DMS53 treated with DMSO at 0.1 percent for 48 hours (cell line): ENCODE measurements at regions not wholly inside any gene's neighbourhood (a gene's known extent, or its start where the extent isn't known, plus 50 kb on each side); places are given as distances from the start of the nearest gene placed in this dataset.
"Not testable (repeated sequence)": the region's sequence is repeated elsewhere in the genome, so short reads cannot be mapped to it uniquely, and the experiment has no call there.

Experiments used
- DNase-seq: peaks from one replicate; lab custom pipeline; 2025; ENCODE audit not compliant: unreplicated experiment; lab: John Stamatoyannopoulos, UW

DNA sequence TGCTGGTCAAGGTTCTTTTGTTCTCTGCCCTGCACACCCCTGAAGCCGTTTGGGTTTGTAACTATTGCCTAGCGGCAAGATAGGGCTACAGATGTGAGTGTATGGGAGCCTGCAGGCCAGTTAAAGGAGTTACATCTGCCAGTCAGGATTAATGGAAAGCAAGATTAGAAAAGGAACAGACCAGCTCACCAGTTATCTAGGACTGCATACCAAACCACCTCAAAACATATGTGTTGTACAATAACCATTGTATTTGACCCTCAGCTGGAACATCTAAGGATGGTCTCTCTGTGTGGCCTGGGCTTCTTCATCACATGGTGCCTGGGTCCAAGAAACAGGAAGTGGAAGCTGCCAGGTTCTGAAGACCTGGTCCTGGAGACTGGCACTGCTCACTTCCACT, 52.5 kb upstream of the FBXO28 start:
- DNase-seq, result no peak

DNA sequence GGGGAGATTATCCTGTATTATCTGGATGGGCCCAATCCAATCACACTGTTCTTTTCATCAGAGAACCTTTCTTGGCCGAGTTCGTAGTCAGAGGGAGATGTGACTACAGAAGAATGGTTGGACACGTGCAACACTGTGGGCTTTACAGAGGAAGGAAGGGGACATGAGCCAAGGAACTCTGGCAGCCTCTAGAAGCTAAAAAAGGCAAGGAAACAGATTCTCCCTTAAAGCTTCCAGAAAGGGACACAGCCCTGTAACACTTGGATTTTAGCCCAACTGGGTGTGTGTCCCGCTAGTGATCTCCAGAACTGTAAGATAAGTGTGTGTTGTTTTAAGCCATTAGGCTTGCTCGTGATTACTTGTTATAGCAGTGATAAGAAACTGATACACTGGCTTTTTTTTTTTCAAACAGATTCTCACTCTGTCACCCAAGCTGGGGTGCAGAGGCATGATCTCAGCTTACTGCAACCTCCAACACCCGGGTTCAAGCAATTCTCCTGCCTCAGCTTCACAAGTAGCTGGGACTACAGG, 53.9 kb upstream of the FBXO28 start:
- DNase-seq, result no peak

GRCh38 chr1:224058303-224058702, 55.6 kb upstream of the FBXO28 start:
- no peak for DNase-seq

DNA sequence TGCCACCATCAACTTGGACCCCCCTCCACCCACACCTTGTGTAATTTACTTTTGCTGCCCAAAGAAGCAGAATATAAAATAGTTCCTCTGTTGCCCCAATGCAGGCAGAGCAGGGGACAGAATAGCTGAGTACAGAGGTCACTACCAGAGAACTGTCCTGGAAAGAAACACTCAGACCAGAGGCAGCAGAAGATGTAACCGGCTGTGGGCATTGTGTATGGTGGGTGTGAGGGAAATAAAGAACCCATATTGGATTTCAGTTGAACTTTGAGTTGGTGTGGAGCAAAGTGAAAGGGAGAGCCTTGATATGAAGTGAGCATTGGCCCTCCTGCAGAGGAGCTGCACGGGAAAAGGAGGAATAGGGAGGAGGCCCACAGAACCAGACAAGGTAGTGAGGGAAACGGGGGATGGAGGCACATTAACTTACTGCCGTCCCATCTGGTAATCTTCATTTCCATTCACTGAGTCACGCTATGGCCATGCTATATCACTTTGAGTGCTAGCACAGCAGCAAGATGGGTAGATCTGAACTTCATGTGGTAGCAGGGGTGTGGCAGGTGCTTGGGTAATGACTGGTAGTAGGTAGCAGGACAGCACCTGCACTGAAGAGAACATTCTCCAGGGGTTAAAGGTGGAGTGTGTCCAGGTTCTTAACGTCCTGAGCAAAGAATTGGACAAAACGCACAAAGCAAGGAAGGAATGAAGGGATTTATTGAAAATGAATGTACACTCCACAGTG, 56.3 kb upstream of the FBXO28 start:
- DNase-seq, result no peak

- no peak for DNase-seq
These were observed 59.3 kb upstream of the FBXO28 start for GRCh38 chr1:224054611-224055010.

DNA sequence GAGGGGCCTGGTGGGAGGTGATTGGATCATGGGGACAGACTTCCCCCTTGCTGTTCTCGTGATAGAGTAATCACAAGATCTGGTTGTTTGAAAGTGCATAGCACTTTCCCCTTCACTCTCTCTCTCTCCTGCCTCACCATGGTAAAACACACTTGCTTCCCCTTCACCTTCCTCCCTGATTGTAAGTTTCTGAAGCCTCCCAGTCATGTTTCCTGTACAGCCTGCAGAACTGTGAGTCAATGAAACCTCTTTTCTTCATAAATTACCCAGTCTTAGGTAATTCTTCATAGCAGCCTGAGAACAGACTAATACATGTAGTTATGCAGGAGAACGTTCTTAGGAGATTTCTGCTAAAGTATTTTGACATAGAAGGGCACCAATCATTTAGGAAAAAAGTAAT, 59.9 kb upstream of the FBXO28 start:
- no peak for DNase-seq

GRCh38 chr1:224053456-224053855, 60.5 kb upstream of the FBXO28 start:
- DNase-seq, result no peak

GRCh38 chr1:224052772-224053171, 61.1 kb upstream of the FBXO28 start:
- peak; percentile 59 for DNase-seq

- not testable (repeated sequence) for DNase-seq
These were observed 62.1 kb upstream of the FBXO28 start for GRCh38 chr1:224051782-224052181.

- DNase-seq, result no peak
These were observed 62.9 kb upstream of the FBXO28 start for GRCh38 chr1:224051086-224051406.

- DNase-seq, result no peak
These were observed 66.4 kb upstream of the FBXO28 start for GRCh38 chr1:224047538-224047937.

GRCh38 chr1:224045556-224045955, 68.4 kb upstream of the FBXO28 start:
- no peak for DNase-seq

DNA sequence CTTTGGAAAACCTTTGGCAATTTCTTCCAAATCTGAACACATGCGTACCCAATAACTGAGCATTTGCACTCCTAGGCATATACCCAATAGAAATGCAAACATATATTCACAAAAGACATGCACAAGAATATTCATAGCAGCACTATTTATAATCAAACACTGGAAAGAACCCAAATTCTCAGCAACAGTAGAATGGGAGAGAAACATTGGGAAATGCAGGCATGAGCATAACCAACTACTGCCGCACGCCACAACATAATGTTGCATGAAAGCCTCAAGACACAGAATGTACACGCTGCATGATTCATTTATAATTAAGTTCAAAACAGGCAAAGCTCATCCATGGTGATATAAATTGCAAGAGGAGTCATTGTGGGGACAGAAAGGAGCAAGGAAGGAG, 69.5 kb upstream of the FBXO28 start:
- DNase-seq, result no peak

- DNase-seq, result peak; percentile 45
These were observed 71.3 kb upstream of the FBXO28 start for GRCh38 chr1:224042557-224043118.

GRCh38 chr1:224041032-224041431, 72.9 kb upstream of the FBXO28 start:
- DNase-seq, result no peak

GRCh38 chr1:224040423-224040822, 73.5 kb upstream of the FBXO28 start:
- not testable (repeated sequence) for DNase-seq

DNA sequence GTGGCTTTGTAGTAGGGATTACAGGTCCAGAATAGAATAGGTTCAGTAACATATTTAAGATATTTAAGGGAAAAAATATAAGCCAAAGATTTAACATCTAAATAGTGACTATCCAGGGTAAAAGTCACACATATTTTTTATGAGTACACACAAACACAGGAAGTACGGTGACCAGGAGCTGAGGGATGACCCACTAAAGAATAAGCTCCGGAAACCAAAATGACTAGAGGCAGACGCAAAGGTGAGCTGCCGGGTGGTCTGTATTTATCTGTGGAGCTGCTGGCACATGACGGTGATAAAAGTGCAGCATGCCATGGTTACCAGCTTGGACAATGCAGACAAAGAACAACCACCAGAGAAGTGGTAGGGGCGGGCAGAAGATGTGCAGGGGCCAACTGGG, 73.9 kb upstream of the FBXO28 start:
- not testable (repeated sequence) for DNase-seq

DNA sequence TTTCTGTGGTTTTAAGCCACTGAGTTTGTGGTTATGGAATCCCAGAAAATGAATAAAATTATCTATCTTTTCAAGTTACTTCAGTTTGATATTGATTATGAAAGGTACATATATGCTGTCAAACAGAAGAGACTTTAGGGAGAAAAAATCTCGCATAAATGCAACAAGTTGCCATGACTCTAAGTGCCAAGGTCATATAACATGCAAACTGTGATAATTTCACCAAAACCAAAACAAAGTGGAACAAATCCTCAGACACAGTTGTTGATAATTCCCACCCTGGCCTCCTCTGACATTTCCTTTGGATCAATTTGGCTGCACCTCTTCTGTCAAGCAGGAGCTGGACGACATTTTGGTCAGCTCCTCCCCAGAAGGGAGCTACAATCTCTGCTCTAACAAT, 75.1 kb upstream of the FBXO28 start:
- DNase-seq, result not testable (repeated sequence)

DNA sequence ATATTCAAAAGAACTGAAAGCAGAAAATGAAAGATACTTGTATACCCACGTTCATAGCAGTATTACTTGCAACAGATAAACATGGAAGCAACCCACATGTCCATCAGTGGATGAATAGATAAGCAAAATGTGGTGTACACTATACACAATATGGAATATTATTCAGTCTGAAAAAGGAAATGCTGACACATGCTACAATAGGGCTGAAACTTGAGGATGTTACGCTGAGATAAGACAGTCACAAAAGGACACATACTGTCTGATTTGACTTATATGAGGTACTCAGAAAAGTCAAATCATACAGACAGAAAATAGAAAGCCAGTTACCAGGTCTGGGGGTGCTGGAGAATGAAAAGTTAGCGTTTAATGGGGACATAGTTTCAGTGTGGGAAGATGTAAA, 76.5 kb upstream of the FBXO28 start:
- DNase-seq, result not testable (repeated sequence)

- not testable (repeated sequence) for DNase-seq
These were observed 81.2 kb upstream of the FBXO28 start for GRCh38 chr1:224032608-224033276.

- DNase-seq, result not testable (repeated sequence)
These were observed 81.9 kb upstream of the FBXO28 start for GRCh38 chr1:224031986-224032385.

GRCh38 chr1:224030257-224030656, 83.7 kb upstream of the FBXO28 start:
- DNase-seq, result not testable (repeated sequence)
